SIG-M5 treated with dmso at 0.1 percent for 504 hours (cell line): ENCODE measurements at regions not wholly inside any gene's neighbourhood (a gene's known extent, or its start where the extent isn't known, plus 50 kb on each side); places are given as distances from the start of the nearest gene placed in this dataset.

Experiments
- DNase-seq: peaks from one replicate; lab custom pipeline; 2025; ENCODE audit not compliant: unreplicated experiment; lab: John Stamatoyannopoulos, UW

GRCh38 chr20:58139849-58140786 lies 88.3 kb downstream of the ANKRD60 start:
- no peak for DNase-seq

- DNase-seq: no peak
Measured at GRCh38 chr20:58138395-58138794, 90.1 kb downstream of the ANKRD60 start.

- no peak for DNase-seq
Measured at GRCh38 chr20:58137651-58138265, 90.7 kb downstream of the ANKRD60 start.

GRCh38 chr20:58137236-58137635 lies 91.2 kb downstream of the ANKRD60 start:
- no peak for DNase-seq

- DNase-seq: no peak
Measured at GRCh38 chr20:58136149-58136484, 92.3 kb downstream of the ANKRD60 start.

- no peak for DNase-seq
Measured at GRCh38 chr20:58135441-58136148, 92.9 kb downstream of the ANKRD60 start.

- DNase-seq: no peak
Measured at GRCh38 chr20:58133020-58133808, 95.2 kb downstream of the ANKRD60 start.

- DNase-seq: no peak
Measured at GRCh38 chr20:58131551-58132142, 96.8 kb downstream of the ANKRD60 start.

- no peak for DNase-seq
Measured at GRCh38 chr20:58131151-58131550, 97.3 kb downstream of the ANKRD60 start.

- DNase-seq: no peak
Measured at GRCh38 chr20:58130581-58130980, 97.9 kb downstream of the ANKRD60 start.

GRCh38 chr20:58130156-58130555 lies 98.3 kb downstream of the ANKRD60 start:
- DNase-seq: no peak

- DNase-seq: no peak
Measured at GRCh38 chr20:58129721-58130151, 98.7 kb downstream of the ANKRD60 start.

- DNase-seq: no peak
Measured at GRCh38 chr20:58128635-58129625, 99.5 kb downstream of the ANKRD60 start.

- DNase-seq: no peak
Measured at GRCh38 chr20:58127701-58128111, 100.7 kb downstream of the ANKRD60 start.

- no peak for DNase-seq
Measured at GRCh38 chr20:58125726-58126125, 102.7 kb downstream of the ANKRD60 start.

- DNase-seq: no peak
Measured at GRCh38 chr20:58117944-58118343, 110.5 kb downstream of the ANKRD60 start.

GRCh38 chr20:58116505-58116904 lies 111.9 kb downstream of the ANKRD60 start:
- no peak for DNase-seq

- DNase-seq: no peak
Measured at GRCh38 chr20:58113716-58114115, 114.7 kb downstream of the ANKRD60 start.

- peak; percentile 78 for DNase-seq
Measured at GRCh38 chr20:58112017-58112781, 116.3 kb downstream of the ANKRD60 start.
